GM23338 (cell line): ENCODE measurements at regions not wholly inside any gene's neighbourhood (a gene's known extent, or its start where the extent isn't known, plus 50 kb on each side); places are given as distances from the start of the nearest gene placed in this dataset.

ENCODE experiments used
- ATAC-seq: fragments of 200-7000 bp; cut with Tn5 transposase; 3 replicates; pipeline ENCODE4 v1.9.1; 2020
- DNase-seq: peaks from one replicate; pipeline ENCODE4 v3.0.0-alpha.2; 2015; ENCODE audit warnings: low spot score
- H2AFZ ChIP-seq: fragments of 200-600 bp; sonication (generic); 2 replicates; pipeline ENCODE4 v1.8.0; 2016; ENCODE audit warnings: antibody characterized with exemption, mild to moderate bottlenecking, moderate library complexity
- H3F3A ChIP-seq: fragments of 200-600 bp; sonication (generic); replicated peaks from 2 replicates; pipeline ENCODE4 v1.8.0; 2017; ENCODE audit warnings: antibody characterized with exemption, mixed run types, low read depth
- H3K27ac ChIP-seq: fragments of 200-600 bp; sonication (generic); 2 replicates; pipeline ENCODE4 v1.6.1; 2016; ENCODE audit warnings: low read depth
- H3K27me3 ChIP-seq: fragments of 200-600 bp; sonication (generic); 2 replicates; pipeline ENCODE4 v1.8.0; 2016; ENCODE audit warnings: mild to moderate bottlenecking, mixed run types, moderate library complexity; ENCODE audit not compliant: insufficient read depth
- H3K36me3 ChIP-seq: fragments of 200-600 bp; sonication (generic); 2 replicates; pipeline ENCODE4 v1.8.0; 2016; ENCODE audit warnings: mild to moderate bottlenecking; ENCODE audit not compliant: insufficient read depth
- H3K4me1 ChIP-seq: fragments of 200-600 bp; sonication (generic); 2 replicates; pipeline ENCODE4 v1.8.0; 2016; ENCODE audit warnings: mild to moderate bottlenecking, moderate library complexity; ENCODE audit not compliant: insufficient read depth
- H3K4me2 ChIP-seq: fragments of 200-600 bp; sonication (generic); 2 replicates; pipeline ENCODE4 v1.7.1; 2017; ENCODE audit warnings: mixed run types
- H3K4me3 ChIP-seq: fragments of 200-600 bp; sonication (generic); 2 replicates; pipeline ENCODE4 v1.6.1; 2016; ENCODE audit warnings: mixed run types
- H3K79me2 ChIP-seq: fragments of 200-600 bp; sonication (generic); replicated peaks from 2 replicates; pipeline ENCODE4 v1.8.0; 2017; ENCODE audit warnings: mild to moderate bottlenecking; ENCODE audit not compliant: insufficient read depth
- H3K9me2 ChIP-seq: fragments of 200-600 bp; sonication (generic); 2 replicates; pipeline ENCODE4 v1.8.0; 2017; ENCODE audit not compliant: insufficient read depth
- H4K20me1 ChIP-seq: fragments of 200-600 bp; sonication (generic); replicated peaks from 2 replicates; pipeline ENCODE4 v1.8.0; 2017; ENCODE audit warnings: mild to moderate bottlenecking; ENCODE audit not compliant: insufficient read depth
- H3K27ac Mint-ChIP-seq: 2 replicates; pipeline ENCODE4 v1.8.0; 2020; ENCODE audit warnings: inconsistent platforms, mild to moderate bottlenecking, moderate library complexity, mixed read lengths
- H3K27me3 Mint-ChIP-seq: 3 replicates; pipeline ENCODE4 v1.8.0; 2022; ENCODE audit warnings: low read depth, mild to moderate bottlenecking, moderate library complexity, mixed read lengths, inconsistent platforms; ENCODE audit not compliant: insufficient read depth, poor library complexity
- H3K36me3 Mint-ChIP-seq: 3 replicates; pipeline ENCODE4 v1.8.0; 2021; ENCODE audit warnings: low read depth, mild to moderate bottlenecking, inconsistent platforms, moderate library complexity, mixed read lengths
- H3K4me1 Mint-ChIP-seq: 3 replicates; pipeline ENCODE4 v1.8.0; 2020; ENCODE audit warnings: mild to moderate bottlenecking, inconsistent platforms, mixed read lengths
- H3K4me3 Mint-ChIP-seq: 3 replicates; pipeline ENCODE4 v1.8.0; 2021; ENCODE audit warnings: moderate library complexity, mild to moderate bottlenecking, inconsistent platforms, mixed read lengths
- H3K9me3 Mint-ChIP-seq: 3 replicates; pipeline ENCODE4 v1.8.0; 2020; ENCODE audit warnings: moderate library complexity, mild to moderate bottlenecking, inconsistent platforms, mixed read lengths
- CREB1 ChIP-seq: fragments of 250-450 bp; sonication (Bioruptor Pico); IDR thresholded peaks from 2 replicates; pipeline ENCODE4 v1.5.0; 2020; ENCODE audit warnings: low read depth, mild to moderate bottlenecking, moderate library complexity
- CTCF ChIP-seq, 2 experiments: fragments of 200-600 bp in 1 of 2; sonication (generic) in 1 of 2; conservative IDR thresholded peaks; 2 replicates each; pipeline versions ENCODE4 v1.5.1 to v1.6.1; 2016 to 2017; ENCODE audit warnings: antibody characterized with exemption in 2 of 2, low read depth in 2 of 2, mild to moderate bottlenecking in 2 of 2, moderate library complexity in 1 of 2
- ETS1 ChIP-seq: IDR thresholded peaks from 2 replicates; pipeline ENCODE4 v1.6.1; 2016; ENCODE audit warnings: antibody characterized with exemption
- EZH2 ChIP-seq: fragments of 200-600 bp; sonication (generic); IDR thresholded peaks from one replicate; pipeline ENCODE4 v1.8.0; 2017; ENCODE audit warnings: antibody characterized with exemption, mild to moderate bottlenecking, low read depth; ENCODE audit not compliant: unreplicated experiment
- EZH2phosphoT487 ChIP-seq: fragments of 200-600 bp; sonication (generic); IDR thresholded peaks from one replicate; pipeline ENCODE4 v1.8.1; 2018; ENCODE audit warnings: antibody characterized with exemption; ENCODE audit not compliant: unreplicated experiment
- JUNB ChIP-seq: IDR thresholded peaks from one replicate; pipeline ENCODE4 v1.6.1; 2016; ENCODE audit warnings: antibody characterized with exemption; ENCODE audit not compliant: unreplicated experiment
- NANOG ChIP-seq: IDR thresholded peaks from 2 replicates; pipeline ENCODE4 v1.6.1; 2016; ENCODE audit warnings: antibody characterized with exemption, borderline replicate concordance
- POLR2AphosphoS5 ChIP-seq: IDR thresholded peaks from 2 replicates; pipeline ENCODE4 v1.6.1; 2016; ENCODE audit warnings: antibody characterized with exemption, low read depth
- REST ChIP-seq: IDR thresholded peaks from one replicate; pipeline ENCODE4 v1.6.1; 2018; ENCODE audit warnings: antibody characterized with exemption; ENCODE audit not compliant: unreplicated experiment
- STAT1 ChIP-seq: IDR thresholded peaks from one replicate; pipeline ENCODE4 v1.6.1; 2016; ENCODE audit warnings: antibody characterized with exemption; ENCODE audit not compliant: unreplicated experiment
- ZNF114 ChIP-seq: fragments of 250-450 bp; sonication (Bioruptor Pico); IDR thresholded peaks from 2 replicates; pipeline ENCODE4 v1.5.0; 2020; ENCODE audit warnings: mild to moderate bottlenecking, moderate library complexity
- ZNF331 ChIP-seq: fragments of 250-450 bp; sonication (Bioruptor Pico); IDR thresholded peaks from 2 replicates; pipeline ENCODE4 v1.5.0; 2020; ENCODE audit warnings: low read depth, mild to moderate bottlenecking, moderate library complexity
- ZNF462 ChIP-seq: fragments of 250-450 bp; sonication (Bioruptor Pico); IDR thresholded peaks from 2 replicates; pipeline ENCODE4 v1.5.0; 2020; ENCODE audit warnings: mild to moderate bottlenecking, moderate library complexity

GRCh38 chr18:7291046-7291445 lies 60.2 kb downstream of the LRRC30 start:
- Histone ChIP-seq H3K36me3 (no peaks in the 10 kb centered on the region), H2AFZ (no peak overlapping the region), H3K4me3 (no peak overlapping the region), H3F3A (no peaks in the 10 kb centered on the region), H3K79me2 (no peaks in the 10 kb centered on the region), H3K4me2 (no peak overlapping the region), H3K9me2 (0 out of 2 replicates have a peak, but pooled peaks cover 5% of the 10 kb centered on the region), H3K27me3 (no peaks in the 10 kb centered on the region), H3K4me1 (no peaks in the 10 kb centered on the region), H4K20me1 (no peaks in the 10 kb centered on the region), H3K27ac (no peak overlapping the region)
- peaks cover 4% of the 10 kb centered on the region; the same call in 1 of the 3 replicates for H3K36me3 Mint-ChIP-seq
- no peaks in the 10 kb centered on the region for H3K27me3 Mint-ChIP-seq
- TF ChIP-seq ETS1: no peak
- TF ChIP-seq POLR2AphosphoS5: no peak
- TF ChIP-seq STAT1: no peak
- no peak for TF ChIP-seq ZNF331 (CRISPR knock-in tag)
- no peak for TF ChIP-seq CREB1 (CRISPR knock-in tag)
- TF ChIP-seq REST: no peak
- TF ChIP-seq ZNF462 (CRISPR knock-in tag): no peak
- no peak for TF ChIP-seq ZNF114 (CRISPR knock-in tag)
- no peak for TF ChIP-seq NANOG
- TF ChIP-seq JUNB: no peak
- no peak for TF ChIP-seq EZH2phosphoT487
- TF ChIP-seq CTCF (conservative IDR thresholded peaks at IDR 0.05; ENCODE audit: low read depth in 2 of 2): no peak
- TF ChIP-seq EZH2: no peak
- DNase-seq (no peak), ATAC-seq (no peak)
- peaks cover 17% of the 10 kb centered on the region; the same call in 2 of the 3 replicates for H3K9me3 Mint-ChIP-seq
- no peak overlapping the region for H3K4me3 Mint-ChIP-seq
- no peak overlapping the region for H3K27ac Mint-ChIP-seq
- H3K4me1 Mint-ChIP-seq: peaks cover 7% of the 10 kb centered on the region; the same call in 2 of the 3 replicates
